WI38 (cell line): ENCODE measurements at regions not wholly inside any gene's neighbourhood (a gene's known extent, or its start where the extent isn't known, plus 50 kb on each side); places are given as distances from the start of the nearest gene placed in this dataset.

ENCODE experiments used
- H3K4me3 ChIP-seq: 2 replicates; pipeline ENCODE4 v1.5.1; 2011; ENCODE audit warnings: low read depth, mild to moderate bottlenecking, control low read depth, low read length
- TF ChIP-seq, protein P1 (sequence below): IDR thresholded peaks from 2 replicates; pipeline ENCODE4 v1.5.1; 2012; ENCODE audit warnings: low read depth, mild to moderate bottlenecking, control low read depth, low read length

DNA sequence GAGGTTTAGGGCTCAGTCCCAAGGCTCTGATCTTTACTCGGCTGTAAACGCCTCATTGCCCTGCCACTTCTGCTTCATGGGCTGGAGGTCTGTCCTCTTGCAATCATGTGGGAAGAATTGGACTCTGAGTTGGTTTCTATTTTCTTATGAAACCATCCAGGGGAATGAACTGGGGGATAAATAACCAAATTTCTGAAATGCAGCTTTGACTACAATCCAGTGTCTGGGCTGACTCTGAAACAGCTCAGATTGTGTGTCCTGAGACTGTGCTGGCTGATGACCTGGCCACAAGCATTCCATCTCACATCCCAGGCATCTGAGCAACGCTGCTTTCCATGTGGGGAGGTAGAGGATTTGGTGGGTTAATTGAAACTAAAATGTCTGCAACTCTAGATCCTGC lies 71.0 kb upstream of the GALNT15 start:
- TF ChIP-seq, protein P1, sequence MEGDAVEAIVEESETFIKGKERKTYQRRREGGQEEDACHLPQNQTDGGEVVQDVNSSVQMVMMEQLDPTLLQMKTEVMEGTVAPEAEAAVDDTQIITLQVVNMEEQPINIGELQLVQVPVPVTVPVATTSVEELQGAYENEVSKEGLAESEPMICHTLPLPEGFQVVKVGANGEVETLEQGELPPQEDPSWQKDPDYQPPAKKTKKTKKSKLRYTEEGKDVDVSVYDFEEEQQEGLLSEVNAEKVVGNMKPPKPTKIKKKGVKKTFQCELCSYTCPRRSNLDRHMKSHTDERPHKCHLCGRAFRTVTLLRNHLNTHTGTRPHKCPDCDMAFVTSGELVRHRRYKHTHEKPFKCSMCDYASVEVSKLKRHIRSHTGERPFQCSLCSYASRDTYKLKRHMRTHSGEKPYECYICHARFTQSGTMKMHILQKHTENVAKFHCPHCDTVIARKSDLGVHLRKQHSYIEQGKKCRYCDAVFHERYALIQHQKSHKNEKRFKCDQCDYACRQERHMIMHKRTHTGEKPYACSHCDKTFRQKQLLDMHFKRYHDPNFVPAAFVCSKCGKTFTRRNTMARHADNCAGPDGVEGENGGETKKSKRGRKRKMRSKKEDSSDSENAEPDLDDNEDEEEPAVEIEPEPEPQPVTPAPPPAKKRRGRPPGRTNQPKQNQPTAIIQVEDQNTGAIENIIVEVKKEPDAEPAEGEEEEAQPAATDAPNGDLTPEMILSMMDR = no peak
- H3K4me3 ChIP-seq = no peak overlapping the region

DNA sequence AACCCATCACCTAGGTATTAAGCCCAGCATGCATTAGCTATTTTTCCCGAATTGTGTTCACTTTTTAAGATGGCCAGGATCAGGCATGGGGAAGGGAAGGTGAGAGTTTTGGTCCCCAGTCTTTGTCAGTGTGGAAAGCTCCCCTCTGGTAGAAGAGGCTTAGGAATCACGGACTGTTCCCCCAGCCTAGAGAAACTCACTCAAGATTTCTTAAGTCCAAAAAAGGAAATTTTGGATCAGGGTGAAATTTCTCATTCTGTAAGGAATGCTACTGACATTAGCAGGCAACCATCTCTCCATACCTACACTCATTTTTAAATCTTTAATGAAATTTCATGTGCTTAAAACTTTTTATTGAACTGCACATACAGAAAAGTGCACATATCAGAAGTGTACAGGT lies 70.3 kb upstream of the GALNT15 start:
- H3K4me3 ChIP-seq = no peak overlapping the region
- TF ChIP-seq, protein P1 = no peak

DNA sequence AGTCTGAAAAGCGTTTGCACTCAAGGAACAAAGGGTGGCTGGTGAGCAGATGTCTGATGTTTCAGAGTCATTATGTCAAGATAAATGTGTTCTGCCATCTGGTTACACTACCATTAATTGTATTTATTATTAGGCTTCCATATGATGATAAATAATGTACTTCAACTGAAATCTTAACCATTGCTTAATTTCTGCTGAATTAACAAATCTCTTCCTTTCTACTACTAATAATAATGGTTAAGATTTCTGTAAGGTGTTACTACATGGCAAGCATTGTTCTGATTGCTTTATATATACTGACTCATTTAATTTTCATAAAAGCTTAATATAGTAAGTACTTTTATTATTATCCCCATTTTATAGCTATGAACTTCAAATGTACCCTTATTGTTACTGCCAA lies 68.4 kb upstream of the GALNT15 start:
- TF ChIP-seq, protein P1 = no peak
- H3K4me3 ChIP-seq = no peak overlapping the region

DNA sequence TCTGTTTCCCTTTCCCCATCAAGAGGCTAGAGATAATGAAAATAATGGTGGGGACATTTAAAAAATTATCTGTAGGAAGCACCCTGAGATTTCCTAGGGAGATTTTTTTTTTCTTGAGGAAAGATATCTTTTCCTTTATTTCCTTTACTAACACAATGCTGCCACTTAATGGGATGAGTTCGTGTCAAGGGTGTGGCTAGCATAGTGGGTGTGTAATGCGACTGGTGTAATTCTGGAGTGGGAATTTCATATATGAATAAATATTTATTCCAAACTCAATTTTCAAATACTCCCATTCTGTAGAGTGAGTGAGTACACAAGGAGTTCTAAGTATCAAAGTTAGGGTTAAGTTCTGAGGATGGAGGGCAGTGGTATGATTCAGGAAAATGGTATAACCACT lies 66.1 kb upstream of the GALNT15 start:
- TF ChIP-seq, protein P1 = no peak
- H3K4me3 ChIP-seq = no peak overlapping the region

DNA sequence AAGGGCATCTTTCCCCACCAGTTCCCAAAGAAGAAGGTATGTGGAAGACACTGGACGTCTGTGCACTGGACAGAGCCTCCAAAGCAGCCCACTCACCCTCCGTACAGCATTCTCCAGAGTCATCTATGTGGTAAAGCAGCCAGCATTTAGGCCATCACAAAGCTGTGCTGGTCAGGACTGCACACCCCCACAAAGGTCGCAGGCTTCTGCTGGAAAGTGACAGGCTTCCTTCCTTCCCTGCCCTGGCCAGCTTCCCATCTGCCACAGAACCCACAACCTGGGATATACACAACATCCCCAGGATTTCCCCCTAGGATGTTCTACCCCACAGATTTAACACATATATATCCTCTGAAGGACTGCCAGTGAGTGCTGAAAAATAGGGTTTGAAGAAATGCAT lies 64.6 kb upstream of the GALNT15 start:
- TF ChIP-seq, protein P1 = no peak
- no peak overlapping the region for H3K4me3 ChIP-seq

DNA sequence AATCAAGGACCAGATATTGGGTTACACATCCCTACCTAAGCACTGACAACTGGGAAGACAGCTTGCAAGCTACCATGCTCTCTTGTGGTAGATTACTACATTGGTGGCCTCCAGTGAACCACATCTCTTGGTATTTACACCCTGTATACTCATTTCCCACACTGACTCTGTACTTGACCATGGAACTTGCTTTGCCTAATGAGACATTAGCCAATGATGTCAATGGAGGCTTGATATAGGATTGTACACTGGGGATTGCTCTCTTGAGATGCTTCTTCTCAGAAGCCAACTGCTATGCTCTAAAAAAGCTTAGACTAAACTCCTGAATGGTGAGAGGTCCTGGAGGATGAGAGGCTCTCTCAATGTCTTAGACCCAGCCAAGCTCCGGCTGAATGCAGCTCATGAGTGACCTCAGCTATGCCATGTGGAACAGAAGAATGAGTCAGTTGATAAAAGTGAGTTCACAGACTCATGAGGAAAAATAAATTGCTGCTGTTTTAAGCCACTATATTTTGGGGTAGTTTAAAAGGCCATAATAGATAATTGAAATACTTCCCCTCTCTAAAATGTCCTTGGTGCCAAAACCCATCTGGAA lies 61.5 kb upstream of the GALNT15 start:
- TF ChIP-seq, protein P1 = no peak
- no peak overlapping the region for H3K4me3 ChIP-seq

DNA sequence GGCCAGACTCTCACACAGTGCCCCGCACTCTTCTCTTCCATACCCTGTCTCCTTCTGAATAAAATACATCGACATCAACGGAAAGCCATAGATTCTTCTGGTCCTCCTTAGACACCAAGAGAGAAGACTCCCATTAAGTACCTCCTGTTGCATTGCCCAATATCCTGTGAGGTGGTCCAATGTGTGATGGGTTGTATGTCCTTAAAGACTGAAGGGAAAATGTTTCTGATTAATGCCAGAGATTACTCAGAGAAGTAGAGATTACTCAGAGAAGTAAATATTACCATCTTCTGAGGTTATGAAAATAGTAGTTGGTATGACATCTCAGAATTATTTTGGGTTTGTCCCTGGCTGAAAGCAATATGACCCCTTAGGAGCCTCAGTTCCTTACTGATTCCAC lies 60.8 kb upstream of the GALNT15 start:
- TF ChIP-seq, protein P1 = no peak
- no peak overlapping the region for H3K4me3 ChIP-seq
